A673 (cell line): ENCODE measurements at regions not wholly inside any gene's neighbourhood (a gene's known extent, or its start where the extent isn't known, plus 50 kb on each side); places are given as distances from the start of the nearest gene placed in this dataset.

ENCODE experiments used
- BruUV-seq: library from RNA; stranded (reverse); fragments of 400-500 nt; replicated peaks from 2 replicates; lab custom pipeline; 2021; lab: Mats Ljungman, UMichigan
- CTCF ChIA-PET: fragments of 300-600 bp; sonication (Branson Sonifier 250); formaldehyde crosslinking; loops from one replicate; lab custom pipeline; 2022; ENCODE audit warnings: antibody characterized with exemption; lab: Charles Lee
- POLR2A ChIA-PET: fragments of 300-600 bp; sonication (Branson Sonifier 250); formaldehyde crosslinking; loops from one replicate; lab custom pipeline; 2022; ENCODE audit warnings: antibody characterized with exemption; ENCODE audit not compliant: low non-redundant PET; lab: Charles Lee
- DNase-seq: peaks from one replicate; pipeline ENCODE4 v3.0.0-alpha.2; 2015; ENCODE audit warnings: low spot score
- H3K27ac ChIP-seq: fragments of 200-600 bp; sonication (generic); 2 replicates; pipeline ENCODE4 v1.5.1; 2016; ENCODE audit warnings: mixed run types, low read depth, mild to moderate bottlenecking, mixed read lengths, antibody characterized with exemption, low read length; ENCODE audit not compliant: poor library complexity, severe bottlenecking
- H3K27me3 ChIP-seq: fragments of 200-600 bp; sonication (generic); replicated peaks from 2 replicates; pipeline ENCODE4 v1.6.1; 2017; ENCODE audit warnings: mixed run types, low read depth, mild to moderate bottlenecking, mixed read lengths, antibody characterized with exemption, low read length; ENCODE audit not compliant: insufficient read depth, poor library complexity
- H3K36me3 ChIP-seq: fragments of 200-600 bp; sonication (generic); 2 replicates; pipeline ENCODE4 v1.6.1; 2016; ENCODE audit warnings: mixed run types, mild to moderate bottlenecking, mixed read lengths, antibody characterized with exemption, low read length; ENCODE audit not compliant: insufficient read depth, poor library complexity, severe bottlenecking
- H3K4me1 ChIP-seq: fragments of 200-600 bp; sonication (generic); 2 replicates; pipeline ENCODE4 v1.6.1; 2017; ENCODE audit warnings: mixed run types, mild to moderate bottlenecking, mixed read lengths, antibody characterized with exemption, low read length; ENCODE audit not compliant: insufficient read depth, poor library complexity, severe bottlenecking
- H3K4me3 ChIP-seq: fragments of 200-600 bp; sonication (generic); 2 replicates; pipeline ENCODE4 v1.5.1; 2016; ENCODE audit warnings: low read depth, mixed run types, mild to moderate bottlenecking, mixed read lengths, low read length; ENCODE audit not compliant: poor library complexity, severe bottlenecking
- H3K9me3 ChIP-seq: fragments of 200-600 bp; sonication (generic); 2 replicates; pipeline ENCODE4 v1.6.1; 2016; ENCODE audit warnings: mixed run types, low read depth, mild to moderate bottlenecking, mixed read lengths, antibody characterized with exemption, low read length; ENCODE audit not compliant: poor library complexity, severe bottlenecking
- EZH2 ChIP-seq: fragments of 200-600 bp; sonication (generic); IDR thresholded peaks from 2 replicates; pipeline ENCODE4 v1.6.1; 2017; ENCODE audit warnings: borderline replicate concordance, low read depth, mild to moderate bottlenecking, mixed read lengths, antibody characterized with exemption, low read length; ENCODE audit not compliant: poor library complexity, severe bottlenecking
- intact Hi-C: fragments of 100-400 bp; cut with micrococcal nuclease; formaldehyde crosslinking; loops from one replicate; pipeline ENCODE4 v1.10.0; 2022; ENCODE audit not compliant: unreplicated experiment
- TF ChIP-seq, protein P1 (sequence below): fragments of 300-800, 200-600 bp; sonication (generic); conservative IDR thresholded peaks from 2 replicates; pipeline ENCODE4 v1.5.1; 2017; ENCODE audit warnings: low read depth, mild to moderate bottlenecking, antibody characterized with exemption, low read length, moderate library complexity, mixed read lengths

- BruUV-seq, result no TSS peak
- DNase-seq, result no peak
- intact Hi-C loops, result no loop called here
- H3K4me3 ChIP-seq, result no peak overlapping the region
- ChIA-PET POLR2A (no interaction called here), CTCF (no interaction called here)
- H3K36me3 ChIP-seq, result no peaks in the 10 kb centered on the region
- no peaks in the 10 kb centered on the region for H3K9me3 ChIP-seq
- no peaks in the 10 kb centered on the region for H3K4me1 ChIP-seq
- TF ChIP-seq EZH2, result no peak
- H3K27ac ChIP-seq, result no peak overlapping the region
- no peaks in the 10 kb centered on the region for H3K27me3 ChIP-seq
Measured at GRCh38 chr11:128236506-128237498, 350.6 kb downstream of the ETS1 start.

DNA sequence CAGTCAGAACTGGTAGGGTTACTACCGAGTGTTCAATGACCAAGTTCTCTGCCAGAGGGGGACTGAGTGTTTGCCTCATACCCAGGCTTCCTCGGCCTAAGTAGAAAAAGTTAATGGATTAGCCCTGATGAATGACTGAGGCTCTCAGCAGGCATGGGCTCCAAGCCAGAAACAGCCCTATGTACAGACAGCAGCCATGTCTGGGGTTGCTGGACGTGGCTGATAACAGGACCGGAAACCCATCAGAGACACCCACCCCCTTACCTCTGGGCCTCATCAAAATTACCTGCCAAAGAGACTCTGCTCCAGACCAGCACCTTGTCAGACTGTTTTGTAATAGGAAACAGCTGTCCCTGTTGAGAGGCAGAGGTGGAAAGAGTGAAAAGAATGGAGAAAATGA is 351.4 kb downstream of the ETS1 start:
- Histone ChIP-seq H3K9me3 (no peaks in the 10 kb centered on the region), H3K27me3 (no peaks in the 10 kb centered on the region), H3K27ac (no peak overlapping the region), H3K36me3 (no peaks in the 10 kb centered on the region), H3K4me1 (no peaks in the 10 kb centered on the region), H3K4me3 (no peak overlapping the region)
- CTCF ChIA-PET, result no interaction called here
- no TSS peak for BruUV-seq
- DNase-seq, result peak; percentile 58
- POLR2A ChIA-PET, result no interaction called here
- no peak for TF ChIP-seq EZH2
- TF ChIP-seq, protein P1, sequence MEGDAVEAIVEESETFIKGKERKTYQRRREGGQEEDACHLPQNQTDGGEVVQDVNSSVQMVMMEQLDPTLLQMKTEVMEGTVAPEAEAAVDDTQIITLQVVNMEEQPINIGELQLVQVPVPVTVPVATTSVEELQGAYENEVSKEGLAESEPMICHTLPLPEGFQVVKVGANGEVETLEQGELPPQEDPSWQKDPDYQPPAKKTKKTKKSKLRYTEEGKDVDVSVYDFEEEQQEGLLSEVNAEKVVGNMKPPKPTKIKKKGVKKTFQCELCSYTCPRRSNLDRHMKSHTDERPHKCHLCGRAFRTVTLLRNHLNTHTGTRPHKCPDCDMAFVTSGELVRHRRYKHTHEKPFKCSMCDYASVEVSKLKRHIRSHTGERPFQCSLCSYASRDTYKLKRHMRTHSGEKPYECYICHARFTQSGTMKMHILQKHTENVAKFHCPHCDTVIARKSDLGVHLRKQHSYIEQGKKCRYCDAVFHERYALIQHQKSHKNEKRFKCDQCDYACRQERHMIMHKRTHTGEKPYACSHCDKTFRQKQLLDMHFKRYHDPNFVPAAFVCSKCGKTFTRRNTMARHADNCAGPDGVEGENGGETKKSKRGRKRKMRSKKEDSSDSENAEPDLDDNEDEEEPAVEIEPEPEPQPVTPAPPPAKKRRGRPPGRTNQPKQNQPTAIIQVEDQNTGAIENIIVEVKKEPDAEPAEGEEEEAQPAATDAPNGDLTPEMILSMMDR, result no peak
- intact Hi-C loops, result no loop called here

DNA sequence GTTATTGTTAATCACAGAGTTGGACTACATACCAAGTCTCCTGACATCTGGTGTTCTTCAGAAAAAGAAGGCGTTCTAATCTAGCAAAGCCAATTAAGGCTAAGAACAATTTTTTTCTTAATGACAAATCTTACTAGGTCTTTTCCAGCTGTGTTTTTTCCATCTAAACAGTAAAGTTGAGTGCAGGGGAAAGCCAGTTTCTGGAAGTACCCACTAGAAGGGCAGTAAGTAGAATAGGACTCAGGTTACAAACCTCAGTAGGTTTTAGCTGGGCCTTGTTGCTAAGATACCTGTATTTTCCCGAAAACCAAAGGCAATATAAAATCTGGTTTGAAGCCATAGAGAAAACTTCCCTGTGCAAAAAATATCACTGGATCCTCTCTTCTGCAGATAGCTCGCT is 351.9 kb downstream of the ETS1 start:
- BruUV-seq, result no TSS peak
- ChIA-PET CTCF (no interaction called here), POLR2A (no interaction called here)
- H3K9me3 ChIP-seq, result no peaks in the 10 kb centered on the region
- intact Hi-C loops, result no loop called here
- DNase-seq, result no peak
- no peak overlapping the region for H3K4me3 ChIP-seq
- no peaks in the 10 kb centered on the region for H3K27me3 ChIP-seq
- no peaks in the 10 kb centered on the region for H3K36me3 ChIP-seq
- H3K4me1 ChIP-seq, result no peaks in the 10 kb centered on the region
- H3K27ac ChIP-seq, result no peak overlapping the region
- TF ChIP-seq EZH2, result no peak

GRCh38 chr11:128234143-128234542 is 353.2 kb downstream of the ETS1 start:
- BruUV-seq, result no TSS peak
- TF ChIP-seq, protein P1, result no peak
- TF ChIP-seq EZH2, result no peak
- Histone ChIP-seq H3K27me3 (no peaks in the 10 kb centered on the region), H3K36me3 (no peaks in the 10 kb centered on the region), H3K9me3 (no peaks in the 10 kb centered on the region), H3K4me1 (no peaks in the 10 kb centered on the region), H3K4me3 (no peak overlapping the region), H3K27ac (no peak overlapping the region)
- intact Hi-C loops, result no loop called here
- POLR2A ChIA-PET, result no interaction called here
- CTCF ChIA-PET, result no interaction called here
- DNase-seq, result no peak
